HepG2 (cell line): ENCODE measurements at regions not wholly inside any gene's neighbourhood (a gene's known extent, or its start where the extent isn't known, plus 50 kb on each side); places are given as distances from the start of the nearest gene placed in this dataset.

ENCODE experiments used
- JUN ChIP-seq: sonication (generic); formaldehyde crosslinking; IDR thresholded peaks from 2 replicates; pipeline ENCODE4 v1.4.0; 2020; ENCODE audit warnings: mild to moderate bottlenecking, missing genetic modification reagents
- POLR2A ChIP-seq, 2 experiments: IDR thresholded peaks; 2 replicates each; pipeline ENCODE4 v1.6.1; 2011; ENCODE audit warnings: low read depth in 2 of 2, low read length in 2 of 2, mild to moderate bottlenecking in 1 of 2, moderate library complexity in 1 of 2; ENCODE audit not compliant: insufficient read depth in 1 of 2
- TCF12 ChIP-seq, 2 experiments: fragments of 450-650 bp in 1 of 2; sonication (generic) in 1 of 2; formaldehyde crosslinking in 1 of 2; IDR thresholded peaks; 2 replicates each; pipeline versions ENCODE4 v1.6.1 to v1.8.0; 2017 to 2022; ENCODE audit warnings: antibody characterized with exemption in 1 of 2, mild to moderate bottlenecking in 1 of 2, missing genetic modification reagents in 1 of 2, moderate library complexity in 1 of 2
- ZEB1 ChIP-seq: IDR thresholded peaks from 2 replicates; pipeline ENCODE4 v1.6.1; 2012; ENCODE audit warnings: mild to moderate bottlenecking, low read depth, inconsistent platforms; ENCODE audit not compliant: insufficient replicate concordance
- TF ChIP-seq, protein P1 (sequence below): sonication (generic); formaldehyde crosslinking; IDR thresholded peaks from 2 replicates; pipeline ENCODE4 v1.5.0; 2020; ENCODE audit warnings: mild to moderate bottlenecking, missing genetic modification reagents, moderate library complexity
- TF ChIP-seq, protein P2 (sequence below): sonication (generic); formaldehyde crosslinking; IDR thresholded peaks from 2 replicates; pipeline ENCODE4 v1.4.0; 2020; ENCODE audit warnings: mild to moderate bottlenecking, missing genetic modification reagents

DNA sequence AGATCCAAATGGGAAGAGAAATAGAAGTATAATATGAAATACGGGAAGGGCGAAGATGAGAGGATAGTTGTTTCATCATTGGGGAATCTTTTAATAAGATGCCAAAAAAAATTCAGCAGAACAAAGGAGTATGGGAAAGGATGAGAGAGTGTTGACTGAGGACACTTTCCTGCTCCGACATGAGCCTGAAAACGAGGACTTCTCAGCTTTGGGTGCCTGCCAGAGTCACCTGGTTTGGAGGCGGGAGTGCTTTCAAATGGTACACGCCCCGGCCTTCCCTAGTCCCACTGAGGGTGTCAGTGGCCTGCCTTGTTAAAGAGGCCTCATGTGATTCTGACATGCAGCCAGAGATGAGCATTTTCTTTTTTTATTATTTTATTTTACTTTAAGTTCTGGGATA lies 250.9 kb downstream of the ANKRD60 start:
- TF ChIP-seq TCF12 (IDR thresholded peaks at IDR 0.05), result no peak
- TF ChIP-seq TCF12 (CRISPR knock-in tag; IDR thresholded peaks at IDR 0.05), result no peak
- no peak for TF ChIP-seq POLR2A (IDR thresholded peaks at IDR 0.05; ENCODE audit: insufficient read depth in 1 of 2, low read depth in 2 of 2, low read length in 2 of 2)
- TF ChIP-seq, protein P1, sequence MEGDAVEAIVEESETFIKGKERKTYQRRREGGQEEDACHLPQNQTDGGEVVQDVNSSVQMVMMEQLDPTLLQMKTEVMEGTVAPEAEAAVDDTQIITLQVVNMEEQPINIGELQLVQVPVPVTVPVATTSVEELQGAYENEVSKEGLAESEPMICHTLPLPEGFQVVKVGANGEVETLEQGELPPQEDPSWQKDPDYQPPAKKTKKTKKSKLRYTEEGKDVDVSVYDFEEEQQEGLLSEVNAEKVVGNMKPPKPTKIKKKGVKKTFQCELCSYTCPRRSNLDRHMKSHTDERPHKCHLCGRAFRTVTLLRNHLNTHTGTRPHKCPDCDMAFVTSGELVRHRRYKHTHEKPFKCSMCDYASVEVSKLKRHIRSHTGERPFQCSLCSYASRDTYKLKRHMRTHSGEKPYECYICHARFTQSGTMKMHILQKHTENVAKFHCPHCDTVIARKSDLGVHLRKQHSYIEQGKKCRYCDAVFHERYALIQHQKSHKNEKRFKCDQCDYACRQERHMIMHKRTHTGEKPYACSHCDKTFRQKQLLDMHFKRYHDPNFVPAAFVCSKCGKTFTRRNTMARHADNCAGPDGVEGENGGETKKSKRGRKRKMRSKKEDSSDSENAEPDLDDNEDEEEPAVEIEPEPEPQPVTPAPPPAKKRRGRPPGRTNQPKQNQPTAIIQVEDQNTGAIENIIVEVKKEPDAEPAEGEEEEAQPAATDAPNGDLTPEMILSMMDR (CRISPR knock-in tag), result no peak
- no peak for TF ChIP-seq JUN (CRISPR knock-in tag)
- no peak for TF ChIP-seq ZEB1
- TF ChIP-seq, protein P2, sequence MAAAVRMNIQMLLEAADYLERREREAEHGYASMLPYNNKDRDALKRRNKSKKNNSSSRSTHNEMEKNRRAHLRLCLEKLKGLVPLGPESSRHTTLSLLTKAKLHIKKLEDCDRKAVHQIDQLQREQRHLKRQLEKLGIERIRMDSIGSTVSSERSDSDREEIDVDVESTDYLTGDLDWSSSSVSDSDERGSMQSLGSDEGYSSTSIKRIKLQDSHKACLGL (CRISPR knock-in tag), result no peak
